ENCODE measurements at regions not wholly inside any gene's neighbourhood (a gene's known extent, or its start where the extent isn't known, plus 50 kb on each side); places are given as distances from the start of the nearest gene placed in this dataset.

GRCh38 chr1:168371477-168371876, 90.8 kb downstream of the TBX19 start (continued):
- TF ChIP-seq TBL1XR1 (IDR thresholded peaks at IDR 0.05; ENCODE audit: low read depth, low read length) (no peak), ZNF207 (IDR thresholded peaks at IDR 0.05; ENCODE audit: borderline replicate concordance) (no peak)

- no peak overlapping the region for H3K27ac ChIP-seq (ENCODE audit: control insufficient read depth, insufficient read depth)
- BruUV-seq (replicated peaks): no TSS peak
- CTCF ChIA-PET: interaction anchor here (0.7 to 3.1 kb wide), 2 partner anchors 28 to 1252 kb away, joined by 3 to 16 read pairs; no protein-coding TSS in a partner anchor
- TF ChIP-seq RUNX3 (IDR thresholded peaks at IDR 0.05; ENCODE audit: low read length): no peak
- TF ChIP-seq ZBTB40 (IDR thresholded peaks at IDR 0.05; ENCODE audit: borderline replicate concordance): no peak
- TF ChIP-seq SP1 (IDR thresholded peaks at IDR 0.05; ENCODE audit: low read depth, low read length): no peak
- TF ChIP-seq KAT2A (conservative IDR thresholded peaks at IDR 0.05; ENCODE audit: control insufficient read depth, low read depth, low read length): no peak
- no peak for TF ChIP-seq ZNF207 (IDR thresholded peaks at IDR 0.05; ENCODE audit: borderline replicate concordance)
- TF ChIP-seq KDM1A (IDR thresholded peaks at IDR 0.05; ENCODE audit: borderline replicate concordance): no peak
- TF ChIP-seq BCLAF1 (IDR thresholded peaks at IDR 0.05): no peak
- TF ChIP-seq CHD1 (IDR thresholded peaks at IDR 0.05; ENCODE audit: low read depth, low read length): no peak
- TF ChIP-seq NBN (IDR thresholded peaks at IDR 0.05): no peak
- no peak for TF ChIP-seq JUNB (IDR thresholded peaks at IDR 0.05)
- TF ChIP-seq JUND (IDR thresholded peaks at IDR 0.05; ENCODE audit: low read depth, low read length): no peak
- no peak for TF ChIP-seq POLR2A (IDR thresholded peaks at IDR 0.05; ENCODE audit: low read depth, low read length)
- no peak for TF ChIP-seq PKNOX1 (IDR thresholded peaks at IDR 0.05)
These were observed 89.9 kb downstream of the TBX19 start for GRCh38 chr1:168370586-168370985.

More at GRCh38 chr1:168370586-168370985, 89.9 kb downstream of the TBX19 start:
- Histone ChIP-seq H2AFZ (ENCODE audit: control insufficient read depth, low read depth, low read length) (no peak overlapping the region), H3K4me2 (ENCODE audit: control insufficient read depth, insufficient read depth) (no peak overlapping the region), H3K4me1 (ENCODE audit: control insufficient read depth, insufficient read depth, low read length) (no peaks in the 10 kb centered on the region), H4K20me1 (ENCODE audit: control insufficient read depth, insufficient read depth) (no peaks in the 10 kb centered on the region; the same call in 1 of the 2 replicates), H3K27me3 (replicated peaks in 1 of 2; ENCODE audit: control insufficient read depth in 2 of 2, insufficient read depth in 2 of 2, low read length in 1 of 2) (0 out of 4 replicates have a peak, but pooled peaks cover 0 to 2% of the 10 kb centered on the region in 2 experiments), H3K79me2 (ENCODE audit: control insufficient read depth, insufficient read depth, low read length) (no peaks in the 10 kb centered on the region), H3K36me3 (ENCODE audit: control insufficient read depth in 2 of 2, insufficient read depth in 2 of 2, low read length in 1 of 2) (no peaks in the 10 kb centered on the region), H3K9ac (ENCODE audit: control insufficient read depth, insufficient read depth, low read length) (no peak overlapping the region), H3K4me3 (no peak overlapping the region), H3K9me3 (replicated peaks; ENCODE audit: control insufficient read depth, insufficient read depth, low read length) (no peaks in the 10 kb centered on the region)
- FAIRE-seq: no peak
- SMC1A ChIA-PET (ENCODE audit: uncharacterized antibody, unreplicated experiment): interaction anchor here (1.4 to 2.9 kb wide), 3 partner anchors 10 to 135 kb away, joined by 3 to 9 read pairs (median 3); no protein-coding TSS in a partner anchor
- WGBS (ENCODE audit: insufficient coverage, insufficient replicate concordance, low lambda C conversion rate, missing lambda C conversion rate): 19% methylated on average over 3 of the region's 3 CpGs
- no peak for ATAC-seq
- in situ Hi-C loops (cut with MboI): no loop called here
- no peak for DNase-seq (ENCODE audit: low read depth, low spot score)
- POLR2A ChIA-PET: no interaction called here
- intact Hi-C loops (cut with micrococcal nuclease; ENCODE audit: unreplicated experiment): no loop called here
- RAD21 ChIA-PET (ENCODE audit: unreplicated experiment): interaction anchor here (1.0 kb wide), 1 partner anchor 28 kb away, joined by 4 read pairs; no protein-coding TSS in a partner anchor

Data from GM12878 (cell line).